GM10248 (cell line): ENCODE measurements at regions not wholly inside any gene's neighbourhood (a gene's known extent, or its start where the extent isn't known, plus 50 kb on each side); places are given as distances from the start of the nearest gene placed in this dataset.

Source experiments
- CTCF ChIA-PET: fragments of 300-600 bp; sonication (Branson Sonifier 250); formaldehyde crosslinking; extraction: SDS; loops from one replicate; lab custom pipeline; 2021; ENCODE audit warnings: antibody characterized with exemption; lab: Yijun Ruan, JAX
- POLR2A ChIA-PET: fragments of 350-650 bp; sonication (Branson Sonifier 250); formaldehyde crosslinking; extraction: SDS; loops from one replicate; lab custom pipeline; 2020; ENCODE audit warnings: antibody characterized with exemption; lab: Yijun Ruan, JAX
- DNase-seq: peaks from one replicate; pipeline ENCODE4 v3.0.0; 2012; ENCODE audit errors: extremely low spot score
- TF ChIP-seq, protein P1 (sequence below): IDR thresholded peaks from 2 replicates; pipeline ENCODE4 v1.5.1; 2012; ENCODE audit warnings: mild to moderate bottlenecking, low read depth; ENCODE audit errors: extremely low read depth, missing control alignments, control extremely low read depth

DNA sequence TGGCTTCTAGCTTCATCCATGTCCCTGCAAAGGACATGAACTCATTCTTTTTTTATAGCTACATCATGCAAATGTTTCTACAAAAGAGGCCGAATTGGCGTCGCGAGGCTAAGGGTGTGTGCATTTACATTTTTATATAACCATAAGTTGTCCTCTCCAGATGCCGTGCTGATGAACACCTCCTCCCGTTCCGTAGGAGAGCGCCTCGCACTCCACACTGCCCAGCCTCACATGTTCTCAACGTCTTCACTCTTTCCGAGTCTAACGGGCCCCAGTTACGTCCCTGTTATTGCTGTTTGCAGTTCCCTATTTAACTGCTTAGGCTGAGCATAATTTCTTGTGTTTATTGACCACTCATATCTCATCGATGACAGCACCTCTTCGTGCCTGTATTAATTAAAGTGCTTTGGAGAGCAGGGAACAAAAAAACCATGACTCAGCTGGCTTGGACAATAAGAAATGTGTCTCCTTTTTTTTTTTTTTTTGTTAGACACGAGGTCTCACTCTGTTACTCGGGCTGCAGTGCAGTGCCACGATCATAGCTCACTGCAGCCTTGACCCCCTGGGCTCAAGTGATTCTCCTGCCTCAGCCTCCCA lies 113.5 kb upstream of the SDK1 start:
- ChIA-PET POLR2A (no interaction called here), CTCF (no interaction called here)
- no peak for DNase-seq
- TF ChIP-seq, protein P1, sequence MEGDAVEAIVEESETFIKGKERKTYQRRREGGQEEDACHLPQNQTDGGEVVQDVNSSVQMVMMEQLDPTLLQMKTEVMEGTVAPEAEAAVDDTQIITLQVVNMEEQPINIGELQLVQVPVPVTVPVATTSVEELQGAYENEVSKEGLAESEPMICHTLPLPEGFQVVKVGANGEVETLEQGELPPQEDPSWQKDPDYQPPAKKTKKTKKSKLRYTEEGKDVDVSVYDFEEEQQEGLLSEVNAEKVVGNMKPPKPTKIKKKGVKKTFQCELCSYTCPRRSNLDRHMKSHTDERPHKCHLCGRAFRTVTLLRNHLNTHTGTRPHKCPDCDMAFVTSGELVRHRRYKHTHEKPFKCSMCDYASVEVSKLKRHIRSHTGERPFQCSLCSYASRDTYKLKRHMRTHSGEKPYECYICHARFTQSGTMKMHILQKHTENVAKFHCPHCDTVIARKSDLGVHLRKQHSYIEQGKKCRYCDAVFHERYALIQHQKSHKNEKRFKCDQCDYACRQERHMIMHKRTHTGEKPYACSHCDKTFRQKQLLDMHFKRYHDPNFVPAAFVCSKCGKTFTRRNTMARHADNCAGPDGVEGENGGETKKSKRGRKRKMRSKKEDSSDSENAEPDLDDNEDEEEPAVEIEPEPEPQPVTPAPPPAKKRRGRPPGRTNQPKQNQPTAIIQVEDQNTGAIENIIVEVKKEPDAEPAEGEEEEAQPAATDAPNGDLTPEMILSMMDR, result no peak

DNA sequence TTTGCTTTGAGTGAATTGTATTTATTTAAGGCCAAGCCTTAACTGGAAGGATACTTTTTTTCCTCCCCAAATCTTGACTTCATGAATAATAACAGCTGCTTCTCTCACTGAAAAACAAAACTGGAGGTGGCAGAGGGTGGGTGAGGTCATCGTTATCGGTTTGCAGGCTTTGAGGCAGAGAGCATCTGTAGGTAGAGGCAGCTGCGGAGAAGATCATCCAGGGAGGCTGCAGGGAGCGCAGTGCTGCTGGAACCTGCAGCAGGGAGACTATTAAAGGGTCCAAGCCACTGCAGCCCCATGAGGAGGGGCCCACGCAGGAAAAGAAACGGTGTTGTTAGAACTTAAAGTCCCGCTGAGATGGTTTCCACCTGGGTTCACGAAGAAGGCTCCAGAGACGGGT lies 112.1 kb upstream of the SDK1 start:
- TF ChIP-seq, protein P1, result no peak
- POLR2A ChIA-PET, result no interaction called here
- no peak for DNase-seq
- CTCF ChIA-PET, result no interaction called here

DNA sequence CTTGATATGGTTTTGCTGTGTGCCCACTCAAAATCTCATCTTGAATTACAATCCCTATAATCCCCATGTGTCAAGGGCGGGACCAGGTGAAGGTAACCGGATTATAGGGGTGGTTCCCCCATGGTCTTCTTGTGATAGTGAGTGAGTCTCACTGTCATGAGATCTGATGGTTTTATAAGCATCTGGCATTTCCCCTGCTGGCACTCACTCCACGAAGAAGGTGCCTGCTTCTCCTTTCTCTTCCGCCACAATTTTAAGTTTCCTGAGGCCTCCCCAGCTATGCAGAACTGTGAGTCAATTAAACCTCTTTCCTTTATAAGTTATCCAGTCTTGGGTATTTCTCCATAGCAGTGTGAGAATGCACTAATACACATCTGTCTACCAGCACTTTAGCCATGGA lies 109.5 kb upstream of the SDK1 start:
- ChIA-PET POLR2A (no interaction called here), CTCF (no interaction called here)
- TF ChIP-seq, protein P1, result no peak
- DNase-seq, result no peak

- TF ChIP-seq, protein P1, result no peak
- POLR2A ChIA-PET, result no interaction called here
- CTCF ChIA-PET, result interaction anchor here (1.6 to 2.6 kb wide), 2 partner anchors 9 to 38 kb away, joined by 5 to 6 read pairs; no protein-coding TSS in a partner anchor
- DNase-seq, result no peak
These were observed 108.4 kb upstream of the SDK1 start for GRCh38 chr7:3192669-3193068.

DNA sequence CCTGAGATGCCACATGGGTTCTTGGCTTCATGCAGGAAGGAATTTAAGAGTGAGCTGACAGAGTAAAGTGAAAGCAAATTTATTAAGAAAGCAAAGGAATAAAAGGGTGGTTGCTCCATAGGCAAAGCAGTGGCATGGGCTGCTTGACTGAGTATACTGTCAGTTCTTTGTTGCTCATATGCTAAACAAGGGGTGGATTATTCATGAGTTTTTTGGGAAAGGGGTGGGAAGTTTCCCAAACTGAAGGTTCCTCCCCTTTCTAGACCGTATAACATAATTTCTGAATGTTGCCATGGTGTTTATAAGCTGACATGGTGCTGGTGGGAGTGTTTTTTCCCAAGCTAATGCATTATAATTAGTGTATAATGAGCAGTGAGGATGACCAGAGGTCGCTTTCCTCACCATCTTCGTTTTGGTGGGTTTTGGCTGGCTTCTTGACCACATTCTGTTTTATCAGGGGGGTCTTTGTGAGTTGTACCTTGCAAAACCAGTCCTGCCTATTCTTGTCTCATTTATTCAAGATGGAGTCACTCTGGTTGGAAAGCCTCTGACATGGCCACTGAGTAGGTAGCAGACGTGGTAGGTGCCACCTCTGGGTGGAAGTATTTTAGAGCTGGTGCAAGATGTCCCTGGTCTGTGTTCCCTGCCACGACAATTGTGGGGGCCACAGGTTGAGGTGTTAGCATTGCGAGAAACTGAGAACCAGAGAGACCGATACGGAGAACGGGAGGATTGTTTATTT lies 107.5 kb upstream of the SDK1 start:
- DNase-seq, result no peak
- POLR2A ChIA-PET, result no interaction called here
- CTCF ChIA-PET, result interaction anchor here (1.6 to 2.6 kb wide), 2 partner anchors 10 to 39 kb away, joined by 5 to 6 read pairs; no protein-coding TSS in a partner anchor
- TF ChIP-seq, protein P1, result no peak

- DNase-seq, result no peak
- TF ChIP-seq, protein P1, result no peak
- CTCF ChIA-PET, result interaction anchor here (2.6 kb wide), 1 partner anchor 40 kb away, joined by 6 read pairs; no protein-coding TSS in a partner anchor
- POLR2A ChIA-PET, result no interaction called here
These were observed 106.4 kb upstream of the SDK1 start for GRCh38 chr7:3194501-3195141.
